GM23338 (cell line): ENCODE measurements at regions not wholly inside any gene's neighbourhood (a gene's known extent, or its start where the extent isn't known, plus 50 kb on each side); places are given as distances from the start of the nearest gene placed in this dataset.

ENCODE experiments used
- ATAC-seq: fragments of 200-7000 bp; cut with Tn5 transposase; 3 replicates; pipeline ENCODE4 v1.9.1; 2020
- DNase-seq: peaks from one replicate; pipeline ENCODE4 v3.0.0-alpha.2; 2015; ENCODE audit warnings: low spot score
- H2AFZ ChIP-seq: fragments of 200-600 bp; sonication (generic); 2 replicates; pipeline ENCODE4 v1.8.0; 2016; ENCODE audit warnings: antibody characterized with exemption, mild to moderate bottlenecking, moderate library complexity
- H3F3A ChIP-seq: fragments of 200-600 bp; sonication (generic); replicated peaks from 2 replicates; pipeline ENCODE4 v1.8.0; 2017; ENCODE audit warnings: antibody characterized with exemption, mixed run types, low read depth
- H3K27ac ChIP-seq: fragments of 200-600 bp; sonication (generic); 2 replicates; pipeline ENCODE4 v1.6.1; 2016; ENCODE audit warnings: low read depth
- H3K27me3 ChIP-seq: fragments of 200-600 bp; sonication (generic); 2 replicates; pipeline ENCODE4 v1.8.0; 2016; ENCODE audit warnings: mild to moderate bottlenecking, mixed run types, moderate library complexity; ENCODE audit not compliant: insufficient read depth
- H3K36me3 ChIP-seq: fragments of 200-600 bp; sonication (generic); 2 replicates; pipeline ENCODE4 v1.8.0; 2016; ENCODE audit warnings: mild to moderate bottlenecking; ENCODE audit not compliant: insufficient read depth
- H3K4me1 ChIP-seq: fragments of 200-600 bp; sonication (generic); 2 replicates; pipeline ENCODE4 v1.8.0; 2016; ENCODE audit warnings: mild to moderate bottlenecking, moderate library complexity; ENCODE audit not compliant: insufficient read depth
- H3K4me2 ChIP-seq: fragments of 200-600 bp; sonication (generic); 2 replicates; pipeline ENCODE4 v1.7.1; 2017; ENCODE audit warnings: mixed run types
- H3K4me3 ChIP-seq: fragments of 200-600 bp; sonication (generic); 2 replicates; pipeline ENCODE4 v1.6.1; 2016; ENCODE audit warnings: mixed run types
- H3K79me2 ChIP-seq: fragments of 200-600 bp; sonication (generic); replicated peaks from 2 replicates; pipeline ENCODE4 v1.8.0; 2017; ENCODE audit warnings: mild to moderate bottlenecking; ENCODE audit not compliant: insufficient read depth
- H3K9me2 ChIP-seq: fragments of 200-600 bp; sonication (generic); 2 replicates; pipeline ENCODE4 v1.8.0; 2017; ENCODE audit not compliant: insufficient read depth
- H4K20me1 ChIP-seq: fragments of 200-600 bp; sonication (generic); replicated peaks from 2 replicates; pipeline ENCODE4 v1.8.0; 2017; ENCODE audit warnings: mild to moderate bottlenecking; ENCODE audit not compliant: insufficient read depth
- H3K27ac Mint-ChIP-seq: 2 replicates; pipeline ENCODE4 v1.8.0; 2020; ENCODE audit warnings: inconsistent platforms, mild to moderate bottlenecking, moderate library complexity, mixed read lengths
- H3K27me3 Mint-ChIP-seq: 3 replicates; pipeline ENCODE4 v1.8.0; 2022; ENCODE audit warnings: low read depth, mild to moderate bottlenecking, moderate library complexity, mixed read lengths, inconsistent platforms; ENCODE audit not compliant: insufficient read depth, poor library complexity
- H3K36me3 Mint-ChIP-seq: 3 replicates; pipeline ENCODE4 v1.8.0; 2021; ENCODE audit warnings: low read depth, mild to moderate bottlenecking, inconsistent platforms, moderate library complexity, mixed read lengths
- H3K4me1 Mint-ChIP-seq: 3 replicates; pipeline ENCODE4 v1.8.0; 2020; ENCODE audit warnings: mild to moderate bottlenecking, inconsistent platforms, mixed read lengths
- H3K4me3 Mint-ChIP-seq: 3 replicates; pipeline ENCODE4 v1.8.0; 2021; ENCODE audit warnings: moderate library complexity, mild to moderate bottlenecking, inconsistent platforms, mixed read lengths
- H3K9me3 Mint-ChIP-seq: 3 replicates; pipeline ENCODE4 v1.8.0; 2020; ENCODE audit warnings: moderate library complexity, mild to moderate bottlenecking, inconsistent platforms, mixed read lengths
- CTCF ChIP-seq, 2 experiments: fragments of 200-600 bp in 1 of 2; sonication (generic) in 1 of 2; conservative IDR thresholded peaks; 2 replicates each; pipeline versions ENCODE4 v1.5.1 to v1.6.1; 2016 to 2017; ENCODE audit warnings: antibody characterized with exemption in 2 of 2, low read depth in 2 of 2, mild to moderate bottlenecking in 2 of 2, moderate library complexity in 1 of 2
- EZH2 ChIP-seq: fragments of 200-600 bp; sonication (generic); IDR thresholded peaks from one replicate; pipeline ENCODE4 v1.8.0; 2017; ENCODE audit warnings: antibody characterized with exemption, mild to moderate bottlenecking, low read depth; ENCODE audit not compliant: unreplicated experiment
- EZH2phosphoT487 ChIP-seq: fragments of 200-600 bp; sonication (generic); IDR thresholded peaks from one replicate; pipeline ENCODE4 v1.8.1; 2018; ENCODE audit warnings: antibody characterized with exemption; ENCODE audit not compliant: unreplicated experiment
- JUNB ChIP-seq: IDR thresholded peaks from one replicate; pipeline ENCODE4 v1.6.1; 2016; ENCODE audit warnings: antibody characterized with exemption; ENCODE audit not compliant: unreplicated experiment
- NANOG ChIP-seq: IDR thresholded peaks from 2 replicates; pipeline ENCODE4 v1.6.1; 2016; ENCODE audit warnings: antibody characterized with exemption, borderline replicate concordance
- POLR2AphosphoS5 ChIP-seq: IDR thresholded peaks from 2 replicates; pipeline ENCODE4 v1.6.1; 2016; ENCODE audit warnings: antibody characterized with exemption, low read depth
- STAT1 ChIP-seq: IDR thresholded peaks from one replicate; pipeline ENCODE4 v1.6.1; 2016; ENCODE audit warnings: antibody characterized with exemption; ENCODE audit not compliant: unreplicated experiment
- ZNF114 ChIP-seq: fragments of 250-450 bp; sonication (Bioruptor Pico); IDR thresholded peaks from 2 replicates; pipeline ENCODE4 v1.5.0; 2020; ENCODE audit warnings: mild to moderate bottlenecking, moderate library complexity
- ZNF331 ChIP-seq: fragments of 250-450 bp; sonication (Bioruptor Pico); IDR thresholded peaks from 2 replicates; pipeline ENCODE4 v1.5.0; 2020; ENCODE audit warnings: low read depth, mild to moderate bottlenecking, moderate library complexity
- ZNF462 ChIP-seq: fragments of 250-450 bp; sonication (Bioruptor Pico); IDR thresholded peaks from 2 replicates; pipeline ENCODE4 v1.5.0; 2020; ENCODE audit warnings: mild to moderate bottlenecking, moderate library complexity

- Histone ChIP-seq H3K27ac (no peak overlapping the region), H3F3A (no peaks in the 10 kb centered on the region), H3K27me3 (no peaks in the 10 kb centered on the region), H4K20me1 (no peaks in the 10 kb centered on the region), H3K4me3 (no peak overlapping the region), H3K9me2 (peaks cover 3% of the 10 kb centered on the region; the same call in 1 of the 2 replicates), H3K4me2 (no peak overlapping the region), H3K4me1 (peaks cover 12% of the 10 kb centered on the region; the same call in 1 of the 2 replicates), H3K36me3 (no peaks in the 10 kb centered on the region), H3K79me2 (no peaks in the 10 kb centered on the region), H2AFZ (no peak overlapping the region)
- Mint-ChIP-seq H3K27me3 (no peaks in the 10 kb centered on the region), H3K36me3 (peaks cover 2% of the 10 kb centered on the region; the same call in 2 of the 3 replicates), H3K4me3 (no peak overlapping the region), H3K9me3 (peaks cover 2% of the 10 kb centered on the region; the same call in 2 of the 3 replicates), H3K27ac (no peak overlapping the region), H3K4me1 (peaks cover 12% of the 10 kb centered on the region; the same call in 2 of the 3 replicates)
- TF ChIP-seq ZNF331 (CRISPR knock-in tag) (no peak), EZH2phosphoT487 (no peak), ZNF462 (CRISPR knock-in tag) (no peak), NANOG (no peak), ZNF114 (CRISPR knock-in tag) (no peak), CTCF (conservative IDR thresholded peaks at IDR 0.05; ENCODE audit: low read depth in 2 of 2) (no peak), POLR2AphosphoS5 (no peak), STAT1 (no peak), JUNB (no peak), EZH2 (no peak)
- ATAC-seq (no peak), DNase-seq (no peak)
Observed at GRCh38 chr5:125710745-125711144, 712.5 kb upstream of the GRAMD2B start.
